NT2/D1 (cell line): ENCODE measurements at regions not wholly inside any gene's neighbourhood (a gene's known extent, or its start where the extent isn't known, plus 50 kb on each side); places are given as distances from the start of the nearest gene placed in this dataset.

Experiments
- DNase-seq: peaks from one replicate; pipeline ENCODE4 v3.0.0-alpha.2; 2011; ENCODE audit warnings: low read depth, low spot score
- H3K27me3 ChIP-seq: 2 replicates; pipeline ENCODE4 v1.6.0; 2011; ENCODE audit warnings: mild to moderate bottlenecking; ENCODE audit not compliant: insufficient read length, insufficient read depth
- H3K36me3 ChIP-seq: 2 replicates; pipeline ENCODE4 v1.6.1; 2011; ENCODE audit warnings: mild to moderate bottlenecking, low read length, mixed read lengths; ENCODE audit not compliant: insufficient read depth, insufficient read length
- H3K4me1 ChIP-seq: 2 replicates; pipeline ENCODE4 v1.5.1; 2011; ENCODE audit not compliant: insufficient read depth, insufficient read length
- H3K4me3 ChIP-seq: 2 replicates; pipeline ENCODE4 v1.5.1; 2011; ENCODE audit warnings: low read depth; ENCODE audit not compliant: insufficient read length
- H3K9ac ChIP-seq: 2 replicates; pipeline ENCODE4 v1.6.0; 2011; ENCODE audit warnings: low read depth; ENCODE audit not compliant: insufficient read length
- H3K9me3 ChIP-seq: 2 replicates; pipeline ENCODE4 v1.5.1; 2011; ENCODE audit warnings: mild to moderate bottlenecking, low read length; ENCODE audit not compliant: insufficient read depth
- SUZ12 ChIP-seq: IDR thresholded peaks from 2 replicates; pipeline ENCODE4 v1.6.1; 2011; ENCODE audit not compliant: insufficient read length, insufficient read depth; ENCODE audit errors: extremely low read depth
- YY1 ChIP-seq: IDR thresholded peaks from 2 replicates; pipeline ENCODE4 v1.6.1; 2011; ENCODE audit not compliant: insufficient read length, insufficient read depth
- ZNF274 ChIP-seq: IDR thresholded peaks from 2 replicates; pipeline ENCODE4 v1.6.1; 2011; ENCODE audit warnings: mild to moderate bottlenecking, low read depth, low read length

GRCh38 chr17:70829876-70830275, 660.5 kb downstream of the KCNJ2 start:
- DNase-seq = no peak
- Histone ChIP-seq H3K4me3 (no peak overlapping the region), H3K9ac (no peak overlapping the region), H3K27me3 (no peaks in the 10 kb centered on the region), H3K36me3 (no peaks in the 10 kb centered on the region), H3K9me3 (no peaks in the 10 kb centered on the region), H3K4me1 (no peaks in the 10 kb centered on the region)
- no peak for TF ChIP-seq YY1
- TF ChIP-seq ZNF274 = no peak
- no peak for TF ChIP-seq SUZ12

DNA sequence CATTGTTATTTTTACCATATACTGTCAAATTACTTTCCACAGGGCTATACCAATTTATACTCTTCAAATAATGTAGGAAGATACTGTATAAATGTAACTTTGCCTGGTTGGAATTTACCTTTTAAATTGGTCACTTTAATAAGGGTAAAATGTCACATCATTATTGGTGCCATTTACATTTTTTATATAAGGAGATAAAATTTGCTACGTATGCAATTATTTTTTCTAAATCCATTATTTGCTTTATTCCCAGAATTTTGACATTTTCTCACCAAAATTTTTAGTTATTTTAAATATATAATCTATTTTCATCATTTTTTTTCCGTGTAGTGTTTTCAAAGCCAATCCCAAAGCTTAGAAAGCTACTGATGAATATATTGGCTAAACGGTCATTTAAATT, 664.7 kb downstream of the KCNJ2 start:
- DNase-seq = no peak
- Histone ChIP-seq H3K9ac (no peak overlapping the region), H3K4me3 (no peak overlapping the region), H3K36me3 (no peaks in the 10 kb centered on the region), H3K4me1 (no peaks in the 10 kb centered on the region), H3K9me3 (no peaks in the 10 kb centered on the region), H3K27me3 (no peaks in the 10 kb centered on the region)
- TF ChIP-seq SUZ12 (no peak), YY1 (no peak), ZNF274 (no peak)

DNA sequence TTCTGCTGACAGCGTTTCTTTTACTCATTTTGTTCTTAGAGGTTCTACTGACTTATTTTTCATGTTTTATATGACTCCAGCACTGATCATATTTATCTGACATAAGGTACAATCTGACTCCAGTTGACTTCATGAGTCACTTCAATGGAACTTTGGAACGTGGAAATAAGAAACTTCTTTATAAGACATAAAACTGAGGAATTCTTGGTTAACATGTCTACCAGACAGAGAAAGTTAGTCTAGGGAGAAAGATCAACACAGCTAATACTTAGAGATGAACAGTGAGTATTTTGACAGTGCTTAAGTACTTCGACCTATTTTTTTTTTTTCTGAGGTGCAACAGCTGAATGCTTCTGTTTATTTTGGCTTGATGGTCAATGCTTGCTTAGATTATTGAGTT, 679.5 kb downstream of the KCNJ2 start:
- no peak overlapping the region for H3K4me3 ChIP-seq
- H3K9me3 ChIP-seq = no peaks in the 10 kb centered on the region
- TF ChIP-seq YY1 = no peak
- no peak for TF ChIP-seq ZNF274
- no peak for TF ChIP-seq SUZ12
- no peak overlapping the region for H3K9ac ChIP-seq
- H3K27me3 ChIP-seq = no peaks in the 10 kb centered on the region
- DNase-seq = no peak
- H3K36me3 ChIP-seq = no peaks in the 10 kb centered on the region
- no peaks in the 10 kb centered on the region for H3K4me1 ChIP-seq

- Histone ChIP-seq H3K9me3 (no peaks in the 10 kb centered on the region), H3K27me3 (no peaks in the 10 kb centered on the region), H3K4me1 (no peaks in the 10 kb centered on the region), H3K9ac (no peak overlapping the region), H3K36me3 (no peaks in the 10 kb centered on the region), H3K4me3 (no peak overlapping the region)
- DNase-seq = no peak
- TF ChIP-seq SUZ12 (no peak), ZNF274 (no peak), YY1 (no peak)
Measured at GRCh38 chr17:70855401-70856054, 686.2 kb downstream of the KCNJ2 start.

DNA sequence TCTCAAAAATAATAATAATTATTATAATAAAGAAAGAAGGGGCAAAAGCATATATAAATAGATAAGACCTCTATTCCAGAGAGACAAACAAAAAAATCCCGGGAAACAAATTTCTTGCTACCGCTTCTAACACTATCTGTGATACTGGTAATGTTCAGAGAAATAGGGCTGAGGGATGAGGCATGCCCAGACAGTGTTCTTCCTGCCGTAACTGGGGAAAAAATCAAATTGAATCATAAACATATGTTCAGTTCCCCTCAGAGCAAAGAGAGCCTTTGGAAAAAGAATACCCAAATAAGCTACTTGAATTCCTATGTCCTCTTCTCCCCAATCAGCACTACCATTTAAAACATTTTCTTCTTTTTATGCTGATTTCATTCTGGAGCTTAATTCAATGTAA, 688.0 kb downstream of the KCNJ2 start:
- H3K36me3 ChIP-seq = no peaks in the 10 kb centered on the region

GRCh38 chr17:70859829-70860228, 690.5 kb downstream of the KCNJ2 start:
- H3K4me3 ChIP-seq = no peak overlapping the region
- no peaks in the 10 kb centered on the region for H3K4me1 ChIP-seq
- peaks cover 37% of the 10 kb centered on the region; the same call in 1 of the 2 replicates for H3K9me3 ChIP-seq
- H3K36me3 ChIP-seq = no peaks in the 10 kb centered on the region
- DNase-seq = no peak
- H3K9ac ChIP-seq = no peak overlapping the region
- no peaks in the 10 kb centered on the region for H3K27me3 ChIP-seq
- no peak for TF ChIP-seq ZNF274
- TF ChIP-seq YY1 = no peak
- TF ChIP-seq SUZ12 = no peak

More for the DNA sequence above, 688.0 kb downstream of the KCNJ2 start:
- peaks cover 15% of the 10 kb centered on the region; the same call in 1 of the 2 replicates for H3K9me3 ChIP-seq
- no peak for TF ChIP-seq ZNF274
- TF ChIP-seq SUZ12 = no peak
- no peak overlapping the region for H3K4me3 ChIP-seq
- H3K4me1 ChIP-seq = no peaks in the 10 kb centered on the region
- H3K9ac ChIP-seq = no peak overlapping the region
- no peak for DNase-seq
- H3K27me3 ChIP-seq = no peaks in the 10 kb centered on the region

- H3K27me3 ChIP-seq = no peaks in the 10 kb centered on the region
- DNase-seq = no peak
- no peak overlapping the region for H3K9ac ChIP-seq
- H3K4me3 ChIP-seq = no peak overlapping the region
- no peaks in the 10 kb centered on the region for H3K4me1 ChIP-seq
- H3K36me3 ChIP-seq = no peaks in the 10 kb centered on the region
- peaks cover 37% of the 10 kb centered on the region; the same call in 1 of the 2 replicates for H3K9me3 ChIP-seq
- no peak for TF ChIP-seq SUZ12
- TF ChIP-seq YY1 = no peak
- no peak for TF ChIP-seq ZNF274
Measured at GRCh38 chr17:70862295-70862694, 693.0 kb downstream of the KCNJ2 start.
